ENCODE measurements at regions not wholly inside any gene's neighbourhood (a gene's known extent, or its start where the extent isn't known, plus 50 kb on each side); places are given as distances from the start of the nearest gene placed in this dataset.
"Not testable (repeated sequence)": the region's sequence is repeated elsewhere in the genome, so short reads cannot be mapped to it uniquely, and the experiment has no call there.

- DNase-seq: no peak
These were observed 287.1 kb upstream of the G2E3 start for GRCh38 chr14:30271811-30272323.

- DNase-seq: no peak
These were observed 285.8 kb upstream of the G2E3 start for GRCh38 chr14:30272848-30273832.

GRCh38 chr14:30275604-30276003 is 283.4 kb upstream of the G2E3 start:
- DNase-seq: no peak

GRCh38 chr14:30277268-30277667 is 281.7 kb upstream of the G2E3 start:
- DNase-seq: no peak

- not testable (repeated sequence) for DNase-seq
These were observed 280.1 kb upstream of the G2E3 start for GRCh38 chr14:30278856-30279255.

GRCh38 chr14:30283822-30284446 is 275.0 kb upstream of the G2E3 start:
- no peak for DNase-seq

GRCh38 chr14:30284808-30285207 is 274.1 kb upstream of the G2E3 start:
- no peak for DNase-seq

- no peak for DNase-seq
These were observed 271.1 kb upstream of the G2E3 start for GRCh38 chr14:30287579-30288445.

- no peak for DNase-seq
These were observed 269.0 kb upstream of the G2E3 start for GRCh38 chr14:30290001-30290400.

- no peak for DNase-seq
These were observed 267.7 kb upstream of the G2E3 start for GRCh38 chr14:30291216-30291615.

- no peak for DNase-seq
These were observed 266.4 kb upstream of the G2E3 start for GRCh38 chr14:30292541-30292940.

- DNase-seq: no peak
These were observed 263.0 kb upstream of the G2E3 start for GRCh38 chr14:30295980-30296379.

GRCh38 chr14:30296931-30297405 is 262.0 kb upstream of the G2E3 start:
- no peak for DNase-seq

- no peak for DNase-seq
These were observed 260.8 kb upstream of the G2E3 start for GRCh38 chr14:30297876-30298795.

GRCh38 chr14:30299915-30300314 is 259.0 kb upstream of the G2E3 start:
- DNase-seq: no peak

- no peak for DNase-seq
These were observed 255.6 kb upstream of the G2E3 start for GRCh38 chr14:30303350-30303749.

GRCh38 chr14:30305346-30305745 is 253.6 kb upstream of the G2E3 start:
- no peak for DNase-seq

- DNase-seq: no peak
These were observed 249.6 kb upstream of the G2E3 start for GRCh38 chr14:30309405-30309804.

GRCh38 chr14:30312214-30312613 is 246.7 kb upstream of the G2E3 start:
- no peak for DNase-seq

GRCh38 chr14:30317729-30318128 is 241.2 kb upstream of the G2E3 start:
- no peak for DNase-seq

GRCh38 chr14:30322819-30323218 is 236.1 kb upstream of the G2E3 start:
- DNase-seq: no peak

- no peak for DNase-seq
These were observed 228.9 kb upstream of the G2E3 start for GRCh38 chr14:30330033-30330432.

Data from activated T-cell treated with anti-CD3 and anti-CD28 coated beads, Interleukin-2, amount 50 U/mL, for 1 hour (primary cell).